ENCODE measurements at regions not wholly inside any gene's neighbourhood (a gene's known extent, or its start where the extent isn't known, plus 50 kb on each side); places are given as distances from the start of the nearest gene placed in this dataset.
A peak's percentile ranks its signal among the peaks of the same experiment; 100 is the strongest.

GRCh38 chr13:40072663-40073120 is 417.2 kb downstream of the COG6 start:
- Mint-ChIP-seq H3K36me3 (ENCODE audit: low read depth) (no peaks in the 10 kb centered on the region), H3K4me1 (ENCODE audit: low read depth) (peaks cover 29% of the 10 kb centered on the region), H3K27me3 (ENCODE audit: insufficient read depth) (no peaks in the 10 kb centered on the region), H3K9me3 (no peaks in the 10 kb centered on the region), H3K4me3 (no peak overlapping the region), H3K27ac (no peak overlapping the region)
- intact Hi-C loops (cut with micrococcal nuclease), result no loop called here
- no peak for DNase-seq (ENCODE audit: low spot score)

DNA sequence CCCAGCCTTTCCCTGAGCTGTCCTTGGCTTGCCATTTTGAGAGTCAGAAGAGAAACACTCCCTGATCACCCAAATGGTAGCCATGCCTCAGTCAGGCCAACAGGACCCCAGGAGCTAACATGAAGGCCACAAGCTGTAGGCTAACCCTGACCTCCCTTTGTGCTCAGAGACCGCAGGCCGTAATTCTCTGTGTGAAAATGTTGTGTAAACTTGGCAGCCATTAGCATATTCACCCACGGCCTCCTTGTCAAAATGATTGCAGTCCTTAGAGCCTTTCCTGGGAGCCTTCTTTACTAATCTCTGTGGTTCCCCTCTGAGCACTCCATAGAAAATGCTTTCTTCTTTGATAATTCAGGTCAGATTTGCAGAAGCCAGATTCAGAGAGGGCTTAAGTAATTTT is 418.9 kb downstream of the COG6 start:
- Mint-ChIP-seq H3K27ac (no peak overlapping the region), H3K4me3 (no peak overlapping the region), H3K4me1 (ENCODE audit: low read depth) (peaks cover 24% of the 10 kb centered on the region), H3K27me3 (ENCODE audit: insufficient read depth) (no peaks in the 10 kb centered on the region), H3K36me3 (ENCODE audit: low read depth) (no peaks in the 10 kb centered on the region), H3K9me3 (no peaks in the 10 kb centered on the region)
- no peak for DNase-seq (ENCODE audit: low spot score)
- intact Hi-C loops (cut with micrococcal nuclease), result no loop called here

GRCh38 chr13:40075281-40075680 is 419.8 kb downstream of the COG6 start:
- no peak for DNase-seq (ENCODE audit: low spot score)
- Mint-ChIP-seq H3K9me3 (no peaks in the 10 kb centered on the region), H3K4me1 (ENCODE audit: low read depth) (peaks cover 14% of the 10 kb centered on the region), H3K27me3 (ENCODE audit: insufficient read depth) (no peaks in the 10 kb centered on the region), H3K4me3 (no peak overlapping the region), H3K36me3 (ENCODE audit: low read depth) (no peaks in the 10 kb centered on the region), H3K27ac (no peak overlapping the region)
- intact Hi-C loops (cut with micrococcal nuclease), result no loop called here

GRCh38 chr13:40076765-40077362 is 421.4 kb downstream of the COG6 start:
- DNase-seq (ENCODE audit: low spot score), result no peak
- intact Hi-C loops (cut with micrococcal nuclease), result no loop called here
- Mint-ChIP-seq H3K4me3 (no peak overlapping the region), H3K27ac (no peak overlapping the region), H3K36me3 (ENCODE audit: low read depth) (peaks cover 1% of the 10 kb centered on the region), H3K4me1 (ENCODE audit: low read depth) (no peaks in the 10 kb centered on the region), H3K27me3 (ENCODE audit: insufficient read depth) (no peaks in the 10 kb centered on the region), H3K9me3 (no peaks in the 10 kb centered on the region)

- DNase-seq (ENCODE audit: low spot score), result no peak
- Mint-ChIP-seq H3K36me3 (ENCODE audit: low read depth) (peaks cover 1% of the 10 kb centered on the region), H3K9me3 (no peaks in the 10 kb centered on the region), H3K4me3 (no peak overlapping the region), H3K27ac (no peak overlapping the region), H3K27me3 (ENCODE audit: insufficient read depth) (no peaks in the 10 kb centered on the region), H3K4me1 (ENCODE audit: low read depth) (no peaks in the 10 kb centered on the region)
- intact Hi-C loops (cut with micrococcal nuclease), result no loop called here
Measured at GRCh38 chr13:40077396-40078027, 422.1 kb downstream of the COG6 start.

GRCh38 chr13:40079721-40080120 is 424.3 kb downstream of the COG6 start:
- no peaks in the 10 kb centered on the region for H3K4me1 Mint-ChIP-seq (ENCODE audit: low read depth)
- peaks cover 5% of the 10 kb centered on the region for H3K36me3 Mint-ChIP-seq (ENCODE audit: low read depth)
- H3K9me3 Mint-ChIP-seq, result no peaks in the 10 kb centered on the region
- DNase-seq (ENCODE audit: low spot score), result no peak
- no peak overlapping the region for H3K27ac Mint-ChIP-seq
- no peaks in the 10 kb centered on the region for H3K27me3 Mint-ChIP-seq (ENCODE audit: insufficient read depth)
- intact Hi-C loops (cut with micrococcal nuclease), result no loop called here
- H3K4me3 Mint-ChIP-seq, result no peak overlapping the region

GRCh38 chr13:40080676-40081075 is 425.2 kb downstream of the COG6 start:
- Mint-ChIP-seq H3K36me3 (ENCODE audit: low read depth) (peaks cover 6% of the 10 kb centered on the region), H3K4me3 (no peak overlapping the region), H3K27me3 (ENCODE audit: insufficient read depth) (no peaks in the 10 kb centered on the region), H3K27ac (no peak overlapping the region), H3K4me1 (ENCODE audit: low read depth) (peaks cover under 1% of the 10 kb centered on the region), H3K9me3 (no peaks in the 10 kb centered on the region)
- no peak for DNase-seq (ENCODE audit: low spot score)
- intact Hi-C loops (cut with micrococcal nuclease), result no loop called here

- Mint-ChIP-seq H3K4me3 (no peak overlapping the region), H3K9me3 (no peaks in the 10 kb centered on the region), H3K27me3 (ENCODE audit: insufficient read depth) (no peaks in the 10 kb centered on the region), H3K4me1 (ENCODE audit: low read depth) (peaks cover 5% of the 10 kb centered on the region), H3K36me3 (ENCODE audit: low read depth) (peaks cover 6% of the 10 kb centered on the region), H3K27ac (peak overlapping the region; percentile 34)
- no peak for DNase-seq (ENCODE audit: low spot score)
- intact Hi-C loops (cut with micrococcal nuclease), result no loop called here
Measured at GRCh38 chr13:40082639-40083038, 427.2 kb downstream of the COG6 start.

DNA sequence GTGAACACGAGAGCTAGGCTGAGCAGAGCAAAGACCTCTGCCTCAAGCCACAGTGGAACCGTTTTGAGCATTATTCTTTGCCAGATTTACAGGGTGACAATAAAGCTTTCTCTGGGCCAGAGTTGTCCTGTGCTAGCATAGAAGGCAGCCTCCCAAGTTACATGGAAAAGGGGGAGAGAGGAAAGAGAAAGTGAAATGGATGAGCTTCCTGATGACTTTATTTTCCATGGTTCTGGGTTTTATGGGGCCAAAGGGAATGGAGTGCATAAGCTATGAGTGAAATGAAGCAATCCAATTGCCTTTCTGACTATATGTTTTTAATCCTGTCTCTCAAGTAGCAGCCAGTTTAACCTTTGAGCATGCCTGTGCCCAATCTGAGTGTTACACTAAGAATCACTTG is 428.4 kb downstream of the COG6 start:
- no peak for DNase-seq (ENCODE audit: low spot score)
- Mint-ChIP-seq H3K27ac (no peak overlapping the region), H3K27me3 (ENCODE audit: insufficient read depth) (no peaks in the 10 kb centered on the region), H3K4me1 (ENCODE audit: low read depth) (peaks cover 5% of the 10 kb centered on the region), H3K9me3 (no peaks in the 10 kb centered on the region), H3K36me3 (ENCODE audit: low read depth) (peaks cover 6% of the 10 kb centered on the region), H3K4me3 (no peak overlapping the region)
- intact Hi-C loops (cut with micrococcal nuclease), result no loop called here

- Mint-ChIP-seq H3K4me1 (ENCODE audit: low read depth) (peaks cover 5% of the 10 kb centered on the region), H3K27ac (no peak overlapping the region), H3K36me3 (ENCODE audit: low read depth) (peaks cover 6% of the 10 kb centered on the region), H3K4me3 (no peak overlapping the region), H3K27me3 (ENCODE audit: insufficient read depth) (no peaks in the 10 kb centered on the region), H3K9me3 (no peaks in the 10 kb centered on the region)
- intact Hi-C loops (cut with micrococcal nuclease), result no loop called here
- no peak for DNase-seq (ENCODE audit: low spot score)
Measured at GRCh38 chr13:40084934-40085333, 429.5 kb downstream of the COG6 start.

DNA sequence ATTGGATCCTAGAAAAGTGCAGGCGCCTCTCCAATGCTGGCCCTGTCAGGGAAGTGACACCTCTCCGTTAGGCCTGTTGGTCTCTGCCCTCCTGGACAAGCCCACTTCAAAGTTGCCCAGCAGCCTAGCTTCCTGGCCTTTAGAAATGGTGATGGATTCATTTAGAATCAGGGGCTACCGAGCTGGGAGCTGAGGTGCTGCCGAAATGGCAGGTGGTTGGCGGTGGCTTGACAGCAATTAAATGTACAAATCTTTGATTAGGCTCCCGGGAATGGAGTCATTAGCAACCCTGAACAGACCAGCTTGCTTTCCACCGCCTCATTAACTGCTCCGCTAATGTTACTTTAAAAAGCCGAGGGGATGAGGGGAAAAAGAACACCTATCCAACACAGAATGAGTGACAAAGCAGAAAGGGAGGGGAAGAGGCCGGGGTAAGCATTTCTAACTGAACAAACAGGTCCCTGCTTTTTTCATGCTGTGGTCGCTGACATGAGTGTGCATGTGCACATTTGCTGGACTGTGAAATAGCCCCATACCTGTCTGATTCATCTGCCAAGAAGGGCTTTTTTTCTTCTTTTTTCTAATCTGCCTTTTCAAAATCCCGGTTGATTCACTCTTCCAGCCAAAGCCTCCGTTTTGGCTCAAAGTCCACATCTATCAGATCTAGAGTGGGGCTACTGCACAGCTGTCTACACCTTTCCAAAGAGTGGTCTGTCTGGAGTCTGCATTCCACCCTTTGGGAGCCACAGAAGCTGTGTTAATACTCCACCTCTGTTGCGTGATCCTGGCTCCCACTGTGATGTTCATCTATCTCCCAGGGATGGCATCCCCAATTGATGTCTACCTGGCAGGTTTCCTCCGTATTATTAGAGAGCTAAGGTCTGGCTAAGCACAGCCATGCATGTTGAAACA is 431.9 kb downstream of the COG6 start:
- peaks cover 5% of the 10 kb centered on the region for H3K4me1 Mint-ChIP-seq (ENCODE audit: low read depth)
- intact Hi-C loops (cut with micrococcal nuclease), result no loop called here

GRCh38 chr13:40094056-40094455 is 438.6 kb downstream of the COG6 start:
- H3K4me3 Mint-ChIP-seq, result no peak overlapping the region
- no peak overlapping the region for H3K27ac Mint-ChIP-seq
- peaks cover 13% of the 10 kb centered on the region for H3K9me3 Mint-ChIP-seq
- no peaks in the 10 kb centered on the region for H3K27me3 Mint-ChIP-seq (ENCODE audit: insufficient read depth)
- peaks cover 12% of the 10 kb centered on the region for H3K36me3 Mint-ChIP-seq (ENCODE audit: low read depth)
- intact Hi-C loops (cut with micrococcal nuclease), result no loop called here
- DNase-seq (ENCODE audit: low spot score), result no peak
- H3K4me1 Mint-ChIP-seq (ENCODE audit: low read depth), result peaks cover 28% of the 10 kb centered on the region

More for the DNA sequence above, 431.9 kb downstream of the COG6 start:
- Mint-ChIP-seq H3K36me3 (ENCODE audit: low read depth) (peaks cover 4% of the 10 kb centered on the region), H3K9me3 (no peaks in the 10 kb centered on the region), H3K4me3 (no peak overlapping the region), H3K27ac (no peak overlapping the region), H3K27me3 (ENCODE audit: insufficient read depth) (no peaks in the 10 kb centered on the region)
- DNase-seq (ENCODE audit: low spot score), result no peak
